D721Med (cell line): ENCODE measurements at regions not wholly inside any gene's neighbourhood (a gene's known extent, or its start where the extent isn't known, plus 50 kb on each side); places are given as distances from the start of the nearest gene placed in this dataset.

Experiments
- DNase-seq: peaks from one replicate; pipeline ENCODE4 v3.0.0; 2011; ENCODE audit warnings: low spot score; ENCODE audit not compliant: insufficient read length
- FAIRE-seq: peaks from 2 replicates; lab custom pipeline; 2011; peaks lifted over from hg19 to GRCh38; lab: Jason Lieb, UNC
- CTCF ChIP-seq: IDR thresholded peaks from 2 replicates; pipeline ENCODE4 v1.5.1; 2012; ENCODE audit warnings: mild to moderate bottlenecking, control low read depth; ENCODE audit not compliant: insufficient read depth; ENCODE audit errors: missing control alignments

- TF ChIP-seq CTCF, result no peak
- FAIRE-seq, result no peak
- DNase-seq, result no peak
These were observed 215.4 kb downstream of the CMPK2 start for GRCh38 chr2:6650311-6650710.

GRCh38 chr2:6652251-6652650 lies 213.5 kb downstream of the CMPK2 start:
- no peak for TF ChIP-seq CTCF
- FAIRE-seq, result no peak
- no peak for DNase-seq

- no peak for DNase-seq
- FAIRE-seq, result no peak
- TF ChIP-seq CTCF, result no peak
These were observed 212.4 kb downstream of the CMPK2 start for GRCh38 chr2:6653281-6653750.

- FAIRE-seq (no peak), DNase-seq (no peak)
- no peak for TF ChIP-seq CTCF
These were observed 211.4 kb downstream of the CMPK2 start for GRCh38 chr2:6654279-6654678.

GRCh38 chr2:6656633-6657032 lies 209.1 kb downstream of the CMPK2 start:
- no peak for TF ChIP-seq CTCF
- FAIRE-seq (no peak), DNase-seq (no peak)

GRCh38 chr2:6657136-6657535 lies 208.6 kb downstream of the CMPK2 start:
- TF ChIP-seq CTCF, result no peak
- FAIRE-seq (no peak), DNase-seq (no peak)

- TF ChIP-seq CTCF, result no peak
- no peak for FAIRE-seq
- DNase-seq, result no peak
These were observed 207.9 kb downstream of the CMPK2 start for GRCh38 chr2:6657855-6658254.
